ENCODE measurements at regions not wholly inside any gene's neighbourhood (a gene's known extent, or its start where the extent isn't known, plus 50 kb on each side); places are given as distances from the start of the nearest gene placed in this dataset.
"Not testable (repeated sequence)": the region's sequence is repeated elsewhere in the genome, so short reads cannot be mapped to it uniquely, and the experiment has no call there.

GRCh38 chr6:27667016-27667656 is 194.2 kb upstream of the ZNF184 start:
- ChIA-PET CTCF (interaction anchor here (0.6 to 0.7 kb wide), 2 partner anchors 157 to 188 kb away, joined by 3 read pairs; no protein-coding TSS in a partner anchor), POLR2A (interaction anchor here (0.5 to 1.0 kb wide), 5 partner anchors 41 to 1099 kb away, joined by 3 to 8 read pairs (median 3); no protein-coding TSS in a partner anchor)
- Mint-ChIP-seq H3K27ac (ENCODE audit: low read depth, unreplicated experiment) (peak overlapping the region; percentile 6), H3K4me1 (ENCODE audit: insufficient read depth, unreplicated experiment) (peaks cover 12% of the 10 kb centered on the region), H3K9me3 (ENCODE audit: unreplicated experiment) (no peaks in the 10 kb centered on the region), H3K4me3 (ENCODE audit: unreplicated experiment) (peak overlapping the region; percentile 76), H3K36me3 (ENCODE audit: insufficient read depth, unreplicated experiment) (peaks cover 10% of the 10 kb centered on the region), H3K27me3 (ENCODE audit: insufficient read depth, unreplicated experiment) (no peaks in the 10 kb centered on the region)
- BruUV-seq (replicated peaks): no TSS peak
- DNase-seq (ENCODE audit: unreplicated experiment): no peak
- intact Hi-C loops (cut with micrococcal nuclease): loop anchor here (5.0 kb wide), 1 partner anchor 480 kb away; no protein-coding TSS in a partner anchor
- TF ChIP-seq, protein P1, sequence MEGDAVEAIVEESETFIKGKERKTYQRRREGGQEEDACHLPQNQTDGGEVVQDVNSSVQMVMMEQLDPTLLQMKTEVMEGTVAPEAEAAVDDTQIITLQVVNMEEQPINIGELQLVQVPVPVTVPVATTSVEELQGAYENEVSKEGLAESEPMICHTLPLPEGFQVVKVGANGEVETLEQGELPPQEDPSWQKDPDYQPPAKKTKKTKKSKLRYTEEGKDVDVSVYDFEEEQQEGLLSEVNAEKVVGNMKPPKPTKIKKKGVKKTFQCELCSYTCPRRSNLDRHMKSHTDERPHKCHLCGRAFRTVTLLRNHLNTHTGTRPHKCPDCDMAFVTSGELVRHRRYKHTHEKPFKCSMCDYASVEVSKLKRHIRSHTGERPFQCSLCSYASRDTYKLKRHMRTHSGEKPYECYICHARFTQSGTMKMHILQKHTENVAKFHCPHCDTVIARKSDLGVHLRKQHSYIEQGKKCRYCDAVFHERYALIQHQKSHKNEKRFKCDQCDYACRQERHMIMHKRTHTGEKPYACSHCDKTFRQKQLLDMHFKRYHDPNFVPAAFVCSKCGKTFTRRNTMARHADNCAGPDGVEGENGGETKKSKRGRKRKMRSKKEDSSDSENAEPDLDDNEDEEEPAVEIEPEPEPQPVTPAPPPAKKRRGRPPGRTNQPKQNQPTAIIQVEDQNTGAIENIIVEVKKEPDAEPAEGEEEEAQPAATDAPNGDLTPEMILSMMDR (IDR thresholded peaks at IDR 0.05; ENCODE audit: unreplicated experiment): no peak

DNA sequence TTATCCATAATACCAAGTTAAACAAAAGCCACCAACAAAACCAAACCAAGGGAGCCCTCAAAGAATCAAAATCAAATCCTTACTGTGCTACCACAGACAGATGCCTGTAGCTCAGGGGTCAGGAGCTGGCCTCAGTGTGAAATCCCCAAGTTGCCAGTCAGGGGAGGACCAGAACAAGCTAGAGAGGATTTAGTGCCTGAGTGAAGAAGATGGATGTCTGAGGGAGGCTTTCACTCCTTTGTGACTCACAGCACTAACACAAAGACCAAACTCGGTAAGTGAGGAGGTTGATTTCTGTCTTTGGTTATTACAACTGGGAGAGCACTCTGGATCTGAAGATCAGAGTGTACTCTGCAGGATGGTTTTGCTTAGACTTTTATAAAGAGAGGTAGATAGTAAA is 189.9 kb upstream of the ZNF184 start:
- BruUV-seq (replicated peaks): no TSS peak
- intact Hi-C loops (cut with micrococcal nuclease): no loop called here
- H3K36me3 Mint-ChIP-seq (ENCODE audit: insufficient read depth, unreplicated experiment): no peaks in the 10 kb centered on the region
- H3K27me3 Mint-ChIP-seq (ENCODE audit: insufficient read depth, unreplicated experiment): no peaks in the 10 kb centered on the region
- POLR2A ChIA-PET: interaction anchor here (0.6 to 1.2 kb wide), 4 partner anchors 10 to 1109 kb away, joined by 3 to 4 read pairs (median 3); partner anchors contain the start of gene ZNF184
- H3K27ac Mint-ChIP-seq (ENCODE audit: low read depth, unreplicated experiment): no peak overlapping the region
- no peaks in the 10 kb centered on the region for H3K9me3 Mint-ChIP-seq (ENCODE audit: unreplicated experiment)
- TF ChIP-seq, protein P1 (IDR thresholded peaks at IDR 0.05; ENCODE audit: unreplicated experiment): no peak
- CTCF ChIA-PET: interaction anchor here (0.8 to 1.1 kb wide), 2 partner anchors 25 to 32 kb away, joined by 3 read pairs; no protein-coding TSS in a partner anchor
- DNase-seq (ENCODE audit: unreplicated experiment): no peak
- H3K4me1 Mint-ChIP-seq (ENCODE audit: insufficient read depth, unreplicated experiment): peaks cover 6% of the 10 kb centered on the region
- H3K4me3 Mint-ChIP-seq (ENCODE audit: unreplicated experiment): no peak overlapping the region

DNA sequence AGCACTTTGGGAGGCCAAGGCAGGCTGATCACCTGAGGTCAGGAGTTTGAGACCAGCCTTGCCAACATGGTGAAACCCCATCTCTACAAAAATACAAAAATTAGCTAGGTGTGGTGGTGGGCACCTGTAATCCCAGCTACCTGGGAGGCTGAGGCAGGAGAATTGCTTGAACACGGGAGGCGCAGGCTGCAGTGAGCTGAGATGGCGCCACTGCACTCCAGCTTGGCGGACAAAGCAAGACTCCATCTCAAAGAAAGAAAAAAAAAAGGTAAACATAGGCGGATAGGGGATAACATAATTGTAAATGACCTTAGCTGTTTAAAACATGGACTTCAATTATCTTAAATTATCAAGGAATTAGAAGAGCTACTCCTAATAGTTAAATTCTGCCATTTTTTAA is 189.3 kb upstream of the ZNF184 start:
- H3K9me3 Mint-ChIP-seq (ENCODE audit: unreplicated experiment); H3K27me3 Mint-ChIP-seq (ENCODE audit: insufficient read depth, unreplicated experiment); H3K27ac Mint-ChIP-seq (ENCODE audit: low read depth, unreplicated experiment); H3K36me3 Mint-ChIP-seq (ENCODE audit: insufficient read depth, unreplicated experiment); DNase-seq (ENCODE audit: unreplicated experiment); BruUV-seq (replicated peaks); H3K4me1 Mint-ChIP-seq (ENCODE audit: insufficient read depth, unreplicated experiment); intact Hi-C loops (cut with micrococcal nuclease); H3K4me3 Mint-ChIP-seq (ENCODE audit: unreplicated experiment): not testable (repeated sequence)
- POLR2A ChIA-PET: interaction anchor here (1.0 to 1.2 kb wide), 3 partner anchors 10 to 189 kb away, joined by 3 to 4 read pairs (median 3); partner anchors contain the start of gene ZNF184
- CTCF ChIA-PET: interaction anchor here (0.6 to 1.1 kb wide), 3 partner anchors 11 to 31 kb away, joined by 3 read pairs; no protein-coding TSS in a partner anchor

- H3K27ac Mint-ChIP-seq (ENCODE audit: low read depth, unreplicated experiment); H3K9me3 Mint-ChIP-seq (ENCODE audit: unreplicated experiment); H3K4me3 Mint-ChIP-seq (ENCODE audit: unreplicated experiment); POLR2A ChIA-PET; H3K27me3 Mint-ChIP-seq (ENCODE audit: insufficient read depth, unreplicated experiment); BruUV-seq (replicated peaks); H3K36me3 Mint-ChIP-seq (ENCODE audit: insufficient read depth, unreplicated experiment); H3K4me1 Mint-ChIP-seq (ENCODE audit: insufficient read depth, unreplicated experiment); DNase-seq (ENCODE audit: unreplicated experiment); intact Hi-C loops (cut with micrococcal nuclease): not testable (repeated sequence)
- CTCF ChIA-PET: interaction anchor here (0.6 kb wide), 1 partner anchor 170 kb away, joined by 3 read pairs; no protein-coding TSS in a partner anchor
These were observed 180.4 kb upstream of the ZNF184 start for GRCh38 chr6:27653143-27653825.

- peak overlapping the region; percentile 36 for H3K4me3 Mint-ChIP-seq (ENCODE audit: unreplicated experiment)
- no peak overlapping the region for H3K27ac Mint-ChIP-seq (ENCODE audit: low read depth, unreplicated experiment)
- peaks cover 6% of the 10 kb centered on the region for H3K4me1 Mint-ChIP-seq (ENCODE audit: insufficient read depth, unreplicated experiment)
- BruUV-seq (replicated peaks): no TSS peak
- ChIA-PET POLR2A (no interaction called here), CTCF (interaction anchor here (0.7 kb wide), 1 partner anchor 11 kb away, joined by 3 read pairs; no protein-coding TSS in a partner anchor)
- intact Hi-C loops (cut with micrococcal nuclease): no loop called here
- DNase-seq (ENCODE audit: unreplicated experiment): peak; percentile 30
- TF ChIP-seq, protein P1 (IDR thresholded peaks at IDR 0.05; ENCODE audit: unreplicated experiment): no peak
- no peaks in the 10 kb centered on the region for H3K36me3 Mint-ChIP-seq (ENCODE audit: insufficient read depth, unreplicated experiment)
- H3K27me3 Mint-ChIP-seq (ENCODE audit: insufficient read depth, unreplicated experiment): no peaks in the 10 kb centered on the region
- no peaks in the 10 kb centered on the region for H3K9me3 Mint-ChIP-seq (ENCODE audit: unreplicated experiment)
These were observed 178.4 kb upstream of the ZNF184 start for GRCh38 chr6:27651371-27651732.

All from MCF 10A (cell line).